Endothelial cell of umbilical vein (primary cell): ENCODE measurements at regions not wholly inside any gene's neighbourhood (a gene's known extent, or its start where the extent isn't known, plus 50 kb on each side); places are given as distances from the start of the nearest gene placed in this dataset.

Experiments
- BruUV-seq: library from RNA; stranded (reverse); fragments of 400-500 nt; replicated peaks from 2 replicates; lab custom pipeline; 2021; lab: Mats Ljungman, UMichigan
- CTCF ChIA-PET: fragments of 300-600, 350-600 bp; sonication (Branson Sonifier 250); formaldehyde crosslinking; loops from one replicate; lab custom pipeline; 2021; ENCODE audit warnings: antibody characterized with exemption, inconsistent platforms; lab: Charles Lee
- POLR2A ChIA-PET: fragments of 300-600, 350-600 bp; sonication (Branson Sonifier 250); formaldehyde crosslinking; loops from one replicate; lab custom pipeline; 2021; ENCODE audit warnings: antibody characterized with exemption, inconsistent platforms; lab: Charles Lee
- DNase-seq: peaks from one replicate; pipeline ENCODE4 v3.0.0-alpha.2; 2011; ENCODE audit warnings: low read depth, low spot score
- FAIRE-seq: peaks from 2 replicates; lab custom pipeline; 2011; peaks lifted over from hg19 to GRCh38; lab: Jason Lieb, UNC
- H2AFZ ChIP-seq: 2 replicates; pipeline ENCODE4 v1.6.0; 2012; ENCODE audit warnings: low read depth, low read length, control low read depth, inconsistent platforms
- H3K27ac ChIP-seq: 2 replicates; pipeline ENCODE4 v1.5.1; 2011; ENCODE audit warnings: low read depth, mild to moderate bottlenecking, control low read depth, low read length, moderate library complexity; ENCODE audit not compliant: insufficient read depth
- H3K27me3 ChIP-seq, 2 experiments: 2 replicates each; pipeline versions ENCODE4 v1.6.0 to v1.6.1; 2011; ENCODE audit warnings: low read length in 2 of 2, mixed read lengths in 1 of 2; ENCODE audit not compliant: control insufficient read depth in 2 of 2, insufficient read depth in 2 of 2
- H3K36me3 ChIP-seq, 2 experiments: 2 replicates in 1 of 2; 3 replicates in 1 of 2; pipeline ENCODE4 v1.5.1; 2011; ENCODE audit warnings: low read length in 2 of 2, mild to moderate bottlenecking in 1 of 2, moderate library complexity in 1 of 2; ENCODE audit not compliant: control insufficient read depth in 2 of 2, insufficient read depth in 2 of 2; ENCODE audit errors: extremely low read depth in 1 of 2
- H3K4me1 ChIP-seq: 3 replicates; pipeline ENCODE4 v1.5.1; 2011; ENCODE audit warnings: mild to moderate bottlenecking, low read length; ENCODE audit not compliant: control insufficient read depth, insufficient read depth; ENCODE audit errors: extremely low read depth
- H3K4me2 ChIP-seq: 2 replicates; pipeline ENCODE4 v1.6.1; 2011; ENCODE audit warnings: low read length, control low read depth, mixed read lengths; ENCODE audit not compliant: insufficient read depth
- H3K4me3 ChIP-seq, 3 experiments: fragments of 200-600 bp in 1 of 3; sonication (generic), shearing (Covaris generic) in 1 of 3; replicated peaks in 1 of 3; 2 replicates each; pipeline ENCODE4 v1.5.1; 2011 to 2016; ENCODE audit warnings: control low read depth in 3 of 3, low read length in 3 of 3, mild to moderate bottlenecking in 2 of 3, inconsistent platforms in 1 of 3, low read depth in 1 of 3, moderate library complexity in 1 of 3; ENCODE audit not compliant: insufficient read depth in 1 of 3
- H3K79me2 ChIP-seq: 2 replicates; pipeline ENCODE4 v1.6.0; 2012; ENCODE audit warnings: low read length, inconsistent platforms; ENCODE audit not compliant: control insufficient read depth, insufficient read depth
- H3K9ac ChIP-seq: replicated peaks from 2 replicates; pipeline ENCODE3; 2011; ENCODE audit warnings: low read length, control low read depth; ENCODE audit not compliant: insufficient read depth; ENCODE audit errors: extremely low read depth
- H3K9me1 ChIP-seq: replicated peaks from 3 replicates; pipeline ENCODE4 v1.6.0; 2011; ENCODE audit warnings: mild to moderate bottlenecking, low read length; ENCODE audit not compliant: control insufficient read depth, insufficient read depth; ENCODE audit errors: extremely low read depth
- H3K9me3 ChIP-seq: replicated peaks from 2 replicates; pipeline ENCODE4 v1.5.1; 2012; ENCODE audit warnings: low read length, inconsistent platforms; ENCODE audit not compliant: control insufficient read depth, insufficient read depth
- H4K20me1 ChIP-seq: replicated peaks from 2 replicates; pipeline ENCODE3; 2011; ENCODE audit warnings: mild to moderate bottlenecking, low read length; ENCODE audit not compliant: control insufficient read depth, insufficient read depth; ENCODE audit errors: extremely low read depth
- EZH2 ChIP-seq: IDR thresholded peaks from 2 replicates; pipeline ENCODE4 v1.6.1; 2012; ENCODE audit warnings: borderline replicate concordance, low read depth, mild to moderate bottlenecking, moderate library complexity, low read length, inconsistent platforms; ENCODE audit not compliant: severe bottlenecking
- FOS ChIP-seq: IDR thresholded peaks from 2 replicates; pipeline ENCODE4 v1.6.1; 2011; ENCODE audit warnings: mild to moderate bottlenecking, low read length, moderate library complexity, borderline replicate concordance; ENCODE audit not compliant: insufficient read depth
- GATA2 ChIP-seq: IDR thresholded peaks from 2 replicates; pipeline ENCODE4 v1.7.0; 2011; ENCODE audit warnings: low read depth, mild to moderate bottlenecking, moderate library complexity, mixed read lengths, low read length; ENCODE audit not compliant: insufficient read length, insufficient read depth
- JUN ChIP-seq: IDR thresholded peaks from 2 replicates; pipeline ENCODE4 v1.6.1; 2011; ENCODE audit warnings: borderline replicate concordance, low read depth; ENCODE audit not compliant: insufficient read length, insufficient read depth
- MYC ChIP-seq: IDR thresholded peaks from one replicate; pipeline ENCODE4 v1.6.1; 2011; ENCODE audit warnings: mild to moderate bottlenecking, low read depth, low read length
- POLR2A ChIP-seq: IDR thresholded peaks from 2 replicates; pipeline ENCODE4 v1.6.1; 2012; ENCODE audit warnings: low read depth, mild to moderate bottlenecking, control low read depth, low read length
- POLR2AphosphoS5 ChIP-seq: IDR thresholded peaks from 2 replicates; pipeline ENCODE4 v1.6.1; 2012; ENCODE audit warnings: low read depth, mild to moderate bottlenecking, control low read depth, low read length, moderate library complexity; ENCODE audit not compliant: insufficient read depth
- dilution Hi-C: fragments of 300-500 bp; cut with MboI; formaldehyde crosslinking; loops from one replicate; pipeline ENCODE4 v1.15.0; 2019; ENCODE audit warnings: low sequenced_read_pairs; ENCODE audit not compliant: extremely low pct_ligation_motif_present
- intact Hi-C: fragments of 100-400 bp; cut with micrococcal nuclease; formaldehyde crosslinking; loops from one replicate; pipeline ENCODE4 v1.10.0; 2022
- TF ChIP-seq, protein P1 (sequence below), 2 donors: IDR thresholded peaks; 1 replicate in 1 of 2; 2 replicates in 1 of 2; pipeline ENCODE4 v1.5.1; 2011; ENCODE audit warnings: low read length in 2 of 2, mild to moderate bottlenecking in 2 of 2, moderate library complexity in 2 of 2, control low read depth in 1 of 2, inconsistent platforms in 1 of 2, low read depth in 1 of 2; ENCODE audit not compliant: insufficient read depth in 1 of 2; ENCODE audit errors: extremely low read depth in 1 of 2
- TF ChIP-seq, protein P2 (sequence below): IDR thresholded peaks from 2 replicates; pipeline ENCODE4 v1.6.1; 2011; ENCODE audit not compliant: insufficient read depth, insufficient read length

GRCh38 chr2:5846881-5847280 lies 154.7 kb downstream of the SOX11 start:
- no TSS peak for BruUV-seq
- no peak overlapping the region for H3K27ac ChIP-seq
- no peaks in the 10 kb centered on the region for H4K20me1 ChIP-seq
- no peak overlapping the region for H3K4me2 ChIP-seq
- H3K36me3 ChIP-seq: no peaks in the 10 kb centered on the region
- ChIA-PET CTCF (no interaction called here), POLR2A (no interaction called here)
- H3K9me3 ChIP-seq: peaks cover 5% of the 10 kb centered on the region
- TF ChIP-seq, protein P1, sequence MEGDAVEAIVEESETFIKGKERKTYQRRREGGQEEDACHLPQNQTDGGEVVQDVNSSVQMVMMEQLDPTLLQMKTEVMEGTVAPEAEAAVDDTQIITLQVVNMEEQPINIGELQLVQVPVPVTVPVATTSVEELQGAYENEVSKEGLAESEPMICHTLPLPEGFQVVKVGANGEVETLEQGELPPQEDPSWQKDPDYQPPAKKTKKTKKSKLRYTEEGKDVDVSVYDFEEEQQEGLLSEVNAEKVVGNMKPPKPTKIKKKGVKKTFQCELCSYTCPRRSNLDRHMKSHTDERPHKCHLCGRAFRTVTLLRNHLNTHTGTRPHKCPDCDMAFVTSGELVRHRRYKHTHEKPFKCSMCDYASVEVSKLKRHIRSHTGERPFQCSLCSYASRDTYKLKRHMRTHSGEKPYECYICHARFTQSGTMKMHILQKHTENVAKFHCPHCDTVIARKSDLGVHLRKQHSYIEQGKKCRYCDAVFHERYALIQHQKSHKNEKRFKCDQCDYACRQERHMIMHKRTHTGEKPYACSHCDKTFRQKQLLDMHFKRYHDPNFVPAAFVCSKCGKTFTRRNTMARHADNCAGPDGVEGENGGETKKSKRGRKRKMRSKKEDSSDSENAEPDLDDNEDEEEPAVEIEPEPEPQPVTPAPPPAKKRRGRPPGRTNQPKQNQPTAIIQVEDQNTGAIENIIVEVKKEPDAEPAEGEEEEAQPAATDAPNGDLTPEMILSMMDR (IDR thresholded peaks at IDR 0.05; ENCODE audit: extremely low read depth in 1 of 2, insufficient read depth in 1 of 2, low read depth in 1 of 2, low read length in 2 of 2): no peak
- TF ChIP-seq FOS: no peak
- TF ChIP-seq POLR2A: no peak
- no peak for TF ChIP-seq POLR2AphosphoS5
- TF ChIP-seq JUN: no peak
- TF ChIP-seq EZH2: no peak
- no peak for TF ChIP-seq GATA2
- TF ChIP-seq, protein P2, sequence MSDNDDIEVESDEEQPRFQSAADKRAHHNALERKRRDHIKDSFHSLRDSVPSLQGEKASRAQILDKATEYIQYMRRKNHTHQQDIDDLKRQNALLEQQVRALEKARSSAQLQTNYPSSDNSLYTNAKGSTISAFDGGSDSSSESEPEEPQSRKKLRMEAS: no peak
- TF ChIP-seq MYC: no peak
- FAIRE-seq: no peak
- no peak overlapping the region for H3K4me3 ChIP-seq
- no peaks in the 10 kb centered on the region for H3K27me3 ChIP-seq
- H3K79me2 ChIP-seq: no peaks in the 10 kb centered on the region
- H3K4me1 ChIP-seq: no peaks in the 10 kb centered on the region
- intact Hi-C loops: no loop called here
- no peaks in the 10 kb centered on the region for H3K9me1 ChIP-seq
- dilution Hi-C loops: no loop called here
- H2AFZ ChIP-seq: no peak overlapping the region
- H3K9ac ChIP-seq: no peak overlapping the region
- DNase-seq: no peak
